ENCODE measurements at regions not wholly inside any gene's neighbourhood (a gene's known extent, or its start where the extent isn't known, plus 50 kb on each side); places are given as distances from the start of the nearest gene placed in this dataset.

DNA sequence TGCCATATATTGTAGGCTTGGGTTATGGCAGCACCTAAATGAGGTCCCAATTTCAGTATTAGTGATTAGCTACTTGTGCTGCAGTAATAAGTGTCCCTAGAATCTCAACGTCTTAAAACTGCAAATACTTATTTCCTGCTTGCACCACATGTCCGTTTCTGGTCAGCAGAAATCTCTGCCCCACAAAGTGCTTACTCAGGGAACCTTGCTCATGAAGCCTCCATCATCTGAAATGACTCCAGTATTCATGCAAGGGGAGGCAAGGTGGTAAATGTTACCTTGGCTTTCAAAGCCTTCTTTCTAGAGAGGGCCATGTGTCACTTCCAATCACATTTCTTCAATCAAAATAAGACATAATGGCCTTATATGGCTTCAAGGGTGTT lies 274.2 kb upstream of the KAZN start:
- no peak overlapping the region for H3K4me3 Mint-ChIP-seq
- peaks cover 6 to 25% (median 14%) of the 10 kb centered on the region in 7 donors for H3K9me3 Mint-ChIP-seq
- Histone ChIP-seq H3K9me3 (replicated peaks in 1 of 2; ENCODE audit: control insufficient read depth in 1 of 2, insufficient read depth in 1 of 2, low read length in 2 of 2) (peaks cover 0 to 10% of the 10 kb centered on the region in 2 donors), H3K4me1 (ENCODE audit: control insufficient read depth in 1 of 2, insufficient read depth in 2 of 2, low read length in 2 of 2) (no peaks in the 10 kb centered on the region), H3K9ac (ENCODE audit: insufficient read depth, low read length, poor library complexity, severe bottlenecking) (no peak overlapping the region), H3K27ac (ENCODE audit: low read depth in 1 of 2, low read length in 2 of 2) (no peak overlapping the region), H3K4me3 (replicated peaks in 1 of 3; ENCODE audit: low read depth in 2 of 3, low read length in 3 of 3) (no peak overlapping the region), H3K27me3 (ENCODE audit: control insufficient read depth in 2 of 2, insufficient read depth in 2 of 2, low read length in 2 of 2) (no peaks in the 10 kb centered on the region), H4K20me1 (ENCODE audit: insufficient read depth, low read length) (no peaks in the 10 kb centered on the region), H3K36me3 (replicated peaks in 1 of 2; ENCODE audit: control insufficient read depth in 1 of 2, insufficient read depth in 2 of 2, low read length in 2 of 2) (no peaks in the 10 kb centered on the region), H3K79me2 (ENCODE audit: insufficient read depth, low read length) (no peaks in the 10 kb centered on the region), H2AFZ (ENCODE audit: insufficient read depth, low read depth, low read length, poor library complexity, severe bottlenecking) (no peak overlapping the region), H3K4me2 (replicated peaks; ENCODE audit: extremely low read depth, low read length, poor library complexity, severe bottlenecking) (no peak overlapping the region)
- H3K27me3 Mint-ChIP-seq (ENCODE audit: low read depth in 3 of 3) = peaks cover 0 to 2% (median 0%) of the 10 kb centered on the region in 3 donors
- no CpG with 5 or more reads among the region's 2 CpGs for WGBS (ENCODE audit: insufficient coverage)
- H3K36me3 Mint-ChIP-seq = no peaks in the 10 kb centered on the region
- no peaks in the 10 kb centered on the region for H3K4me1 Mint-ChIP-seq
- H3K27ac Mint-ChIP-seq = no peak overlapping the region
- TF ChIP-seq, protein P1, sequence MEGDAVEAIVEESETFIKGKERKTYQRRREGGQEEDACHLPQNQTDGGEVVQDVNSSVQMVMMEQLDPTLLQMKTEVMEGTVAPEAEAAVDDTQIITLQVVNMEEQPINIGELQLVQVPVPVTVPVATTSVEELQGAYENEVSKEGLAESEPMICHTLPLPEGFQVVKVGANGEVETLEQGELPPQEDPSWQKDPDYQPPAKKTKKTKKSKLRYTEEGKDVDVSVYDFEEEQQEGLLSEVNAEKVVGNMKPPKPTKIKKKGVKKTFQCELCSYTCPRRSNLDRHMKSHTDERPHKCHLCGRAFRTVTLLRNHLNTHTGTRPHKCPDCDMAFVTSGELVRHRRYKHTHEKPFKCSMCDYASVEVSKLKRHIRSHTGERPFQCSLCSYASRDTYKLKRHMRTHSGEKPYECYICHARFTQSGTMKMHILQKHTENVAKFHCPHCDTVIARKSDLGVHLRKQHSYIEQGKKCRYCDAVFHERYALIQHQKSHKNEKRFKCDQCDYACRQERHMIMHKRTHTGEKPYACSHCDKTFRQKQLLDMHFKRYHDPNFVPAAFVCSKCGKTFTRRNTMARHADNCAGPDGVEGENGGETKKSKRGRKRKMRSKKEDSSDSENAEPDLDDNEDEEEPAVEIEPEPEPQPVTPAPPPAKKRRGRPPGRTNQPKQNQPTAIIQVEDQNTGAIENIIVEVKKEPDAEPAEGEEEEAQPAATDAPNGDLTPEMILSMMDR (IDR thresholded peaks at IDR 0.05) = no peak
- no peak for DNase-seq
- intact Hi-C loops (cut with micrococcal nuclease) = no loop called here

DNA sequence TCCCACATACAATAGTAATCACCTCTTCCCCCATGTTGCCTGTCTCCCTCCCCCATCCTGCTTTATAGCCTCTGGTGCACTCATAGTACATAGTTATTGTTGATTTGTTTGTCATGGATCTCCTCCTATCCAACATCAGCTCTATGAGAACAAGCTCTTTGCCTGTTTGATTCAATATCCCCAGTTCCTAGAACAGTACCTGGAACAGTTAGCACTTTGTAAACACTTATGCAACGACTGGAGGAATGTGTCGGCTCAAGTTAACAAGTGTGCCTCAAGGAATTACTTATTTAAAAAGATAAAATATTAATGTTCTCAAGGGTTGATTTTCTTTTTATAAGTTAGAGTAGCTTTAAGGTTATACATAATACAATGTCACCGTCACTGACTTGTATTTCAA lies 271.6 kb upstream of the KAZN start:
- DNase-seq = no peak
- no CpG with 5 or more reads among the region's 3 CpGs for WGBS (ENCODE audit: insufficient coverage)
- H3K4me1 Mint-ChIP-seq = no peaks in the 10 kb centered on the region
- H3K36me3 ChIP-seq (replicated peaks in 1 of 2; ENCODE audit: control insufficient read depth in 1 of 2, insufficient read depth in 2 of 2, low read length in 2 of 2) = no peaks in the 10 kb centered on the region
- H3K4me1 ChIP-seq (ENCODE audit: control insufficient read depth in 1 of 2, insufficient read depth in 2 of 2, low read length in 2 of 2) = no peaks in the 10 kb centered on the region
- no peak overlapping the region for H3K9ac ChIP-seq (ENCODE audit: insufficient read depth, low read length, poor library complexity, severe bottlenecking)
- H3K27me3 Mint-ChIP-seq (ENCODE audit: low read depth in 3 of 3) = peaks cover 0 to 2% (median 0%) of the 10 kb centered on the region in 3 donors
- H3K79me2 ChIP-seq (ENCODE audit: insufficient read depth, low read length) = no peaks in the 10 kb centered on the region
- no peak overlapping the region for H3K27ac ChIP-seq (ENCODE audit: low read depth in 1 of 2, low read length in 2 of 2)
- H3K4me3 ChIP-seq (replicated peaks in 1 of 3; ENCODE audit: low read depth in 2 of 3, low read length in 3 of 3) = no peak overlapping the region
- H3K4me2 ChIP-seq (replicated peaks; ENCODE audit: extremely low read depth, low read length, poor library complexity, severe bottlenecking) = no peak overlapping the region
- H3K36me3 Mint-ChIP-seq = no peaks in the 10 kb centered on the region
- H3K27me3 ChIP-seq (ENCODE audit: control insufficient read depth in 2 of 2, insufficient read depth in 2 of 2, low read length in 2 of 2) = no peaks in the 10 kb centered on the region
- no peak overlapping the region for H3K4me3 Mint-ChIP-seq
- no peak overlapping the region for H3K27ac Mint-ChIP-seq
- intact Hi-C loops (cut with micrococcal nuclease) = no loop called here
- peaks cover 0 to 10% of the 10 kb centered on the region in 2 donors for H3K9me3 ChIP-seq (replicated peaks in 1 of 2; ENCODE audit: control insufficient read depth in 1 of 2, insufficient read depth in 1 of 2, low read length in 2 of 2)
- peaks cover 6 to 25% (median 13%) of the 10 kb centered on the region in 7 donors for H3K9me3 Mint-ChIP-seq
- no peaks in the 10 kb centered on the region for H4K20me1 ChIP-seq (ENCODE audit: insufficient read depth, low read length)
- no peak overlapping the region for H2AFZ ChIP-seq (ENCODE audit: insufficient read depth, low read depth, low read length, poor library complexity, severe bottlenecking)
- TF ChIP-seq, protein P1 (IDR thresholded peaks at IDR 0.05) = no peak
